ENCODE measurements at regions not wholly inside any gene's neighbourhood (a gene's known extent, or its start where the extent isn't known, plus 50 kb on each side); places are given as distances from the start of the nearest gene placed in this dataset.
"Not testable (repeated sequence)": the region's sequence is repeated elsewhere in the genome, so short reads cannot be mapped to it uniquely, and the experiment has no call there.

DNA sequence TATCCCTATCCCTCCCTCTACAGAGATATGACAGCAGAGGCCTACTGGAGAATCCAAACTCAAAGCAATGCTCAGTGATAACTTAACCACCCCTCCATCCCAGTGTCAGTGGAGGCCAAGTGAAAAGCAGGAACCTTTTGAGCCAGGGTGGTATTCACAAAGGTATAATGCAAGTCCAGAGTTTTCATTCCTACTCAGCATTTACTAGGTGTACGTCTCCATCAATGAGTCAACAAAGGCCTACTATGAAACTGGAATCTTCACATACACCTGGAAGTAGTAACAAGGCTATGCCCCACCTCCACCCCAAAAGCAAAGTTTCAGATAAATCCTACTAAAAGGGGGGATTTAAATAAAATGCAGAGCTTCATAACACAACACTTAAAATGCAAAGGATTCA is 4761.7 kb upstream of the OR11H1 start:
- DNase-seq (ENCODE audit: unreplicated experiment); H3K4me1 Mint-ChIP-seq (ENCODE audit: insufficient read depth, unreplicated experiment); BruUV-seq (replicated peaks); H3K27me3 Mint-ChIP-seq (ENCODE audit: insufficient read depth, unreplicated experiment); intact Hi-C loops (cut with micrococcal nuclease); POLR2A ChIA-PET; H3K27ac Mint-ChIP-seq (ENCODE audit: low read depth, unreplicated experiment); H3K4me3 Mint-ChIP-seq (ENCODE audit: unreplicated experiment); H3K36me3 Mint-ChIP-seq (ENCODE audit: insufficient read depth, unreplicated experiment); CTCF ChIA-PET: not testable (repeated sequence)
- H3K9me3 Mint-ChIP-seq (ENCODE audit: unreplicated experiment): peaks cover 37% of the 10 kb centered on the region

DNA sequence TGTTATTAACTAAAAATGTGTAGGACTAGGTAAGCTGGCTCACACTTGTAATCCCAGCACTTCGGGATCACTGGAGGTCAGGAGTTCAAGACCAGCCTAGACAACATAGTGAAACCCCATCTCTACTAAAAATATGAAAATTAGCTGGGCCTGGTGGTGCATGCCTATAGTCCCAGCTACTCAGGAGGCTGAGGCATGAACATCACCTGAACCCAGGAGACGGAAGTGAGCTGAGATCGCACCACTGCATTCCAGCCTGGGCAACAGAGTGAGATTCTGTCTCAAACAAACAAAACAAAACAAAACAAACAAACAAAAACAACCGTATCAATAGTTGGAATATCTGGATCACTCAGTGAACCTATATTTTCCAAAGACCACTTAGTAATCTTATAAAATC is 4759.1 kb upstream of the OR11H1 start:
- POLR2A ChIA-PET; BruUV-seq (replicated peaks); H3K27me3 Mint-ChIP-seq (ENCODE audit: insufficient read depth, unreplicated experiment); H3K36me3 Mint-ChIP-seq (ENCODE audit: insufficient read depth, unreplicated experiment); DNase-seq (ENCODE audit: unreplicated experiment); H3K27ac Mint-ChIP-seq (ENCODE audit: low read depth, unreplicated experiment); CTCF ChIA-PET; intact Hi-C loops (cut with micrococcal nuclease); H3K4me3 Mint-ChIP-seq (ENCODE audit: unreplicated experiment); H3K4me1 Mint-ChIP-seq (ENCODE audit: insufficient read depth, unreplicated experiment): not testable (repeated sequence)
- peaks cover 29% of the 10 kb centered on the region for H3K9me3 Mint-ChIP-seq (ENCODE audit: unreplicated experiment)

DNA sequence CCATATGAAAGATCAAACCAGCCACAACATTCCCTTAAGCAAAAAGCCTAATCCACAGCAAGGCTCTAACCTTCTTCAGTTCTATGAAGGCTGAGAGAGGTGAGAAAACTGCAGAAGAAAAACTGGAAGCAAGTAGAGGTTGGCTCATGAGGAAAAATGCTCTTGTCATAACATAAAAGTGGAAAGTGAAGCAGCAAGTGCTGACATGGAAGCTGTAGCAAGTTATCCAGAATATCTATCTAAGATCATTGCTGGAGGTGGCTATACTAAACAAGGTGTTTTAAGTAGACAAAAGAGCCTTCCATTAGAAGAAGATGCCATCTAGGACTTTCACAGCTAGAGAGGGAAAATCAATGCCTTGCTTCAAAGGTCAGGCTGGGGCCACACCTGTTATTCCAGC is 4756.2 kb upstream of the OR11H1 start:
- H3K27me3 Mint-ChIP-seq (ENCODE audit: insufficient read depth, unreplicated experiment); CTCF ChIA-PET; POLR2A ChIA-PET; H3K4me1 Mint-ChIP-seq (ENCODE audit: insufficient read depth, unreplicated experiment); intact Hi-C loops (cut with micrococcal nuclease); DNase-seq (ENCODE audit: unreplicated experiment); H3K4me3 Mint-ChIP-seq (ENCODE audit: unreplicated experiment); H3K36me3 Mint-ChIP-seq (ENCODE audit: insufficient read depth, unreplicated experiment); H3K27ac Mint-ChIP-seq (ENCODE audit: low read depth, unreplicated experiment); BruUV-seq (replicated peaks): not testable (repeated sequence)
- peaks cover 29% of the 10 kb centered on the region for H3K9me3 Mint-ChIP-seq (ENCODE audit: unreplicated experiment)

DNA sequence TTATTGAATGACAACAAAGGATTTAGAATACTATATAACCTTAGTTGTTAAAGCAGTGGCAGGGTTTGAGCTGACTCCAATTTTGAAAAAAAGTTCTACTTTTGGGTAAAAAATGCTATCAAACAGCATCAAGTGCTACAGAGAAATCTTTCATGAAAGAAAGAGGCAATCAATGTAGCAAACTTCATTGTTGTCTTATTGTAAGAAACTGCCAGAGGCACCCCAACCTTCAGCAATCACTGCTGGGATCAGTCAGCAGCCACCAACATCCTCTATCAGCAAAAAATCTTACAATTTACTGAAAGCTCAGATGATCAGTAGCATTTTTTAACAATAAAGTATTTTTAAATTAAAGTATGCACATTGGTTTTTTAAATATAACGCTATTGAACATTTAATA is 4754.7 kb upstream of the OR11H1 start:
- intact Hi-C loops (cut with micrococcal nuclease); H3K4me1 Mint-ChIP-seq (ENCODE audit: insufficient read depth, unreplicated experiment); H3K36me3 Mint-ChIP-seq (ENCODE audit: insufficient read depth, unreplicated experiment); BruUV-seq (replicated peaks); DNase-seq (ENCODE audit: unreplicated experiment); CTCF ChIA-PET; H3K27me3 Mint-ChIP-seq (ENCODE audit: insufficient read depth, unreplicated experiment); POLR2A ChIA-PET; H3K27ac Mint-ChIP-seq (ENCODE audit: low read depth, unreplicated experiment); H3K4me3 Mint-ChIP-seq (ENCODE audit: unreplicated experiment): not testable (repeated sequence)
- H3K9me3 Mint-ChIP-seq (ENCODE audit: unreplicated experiment): peaks cover 20% of the 10 kb centered on the region

DNA sequence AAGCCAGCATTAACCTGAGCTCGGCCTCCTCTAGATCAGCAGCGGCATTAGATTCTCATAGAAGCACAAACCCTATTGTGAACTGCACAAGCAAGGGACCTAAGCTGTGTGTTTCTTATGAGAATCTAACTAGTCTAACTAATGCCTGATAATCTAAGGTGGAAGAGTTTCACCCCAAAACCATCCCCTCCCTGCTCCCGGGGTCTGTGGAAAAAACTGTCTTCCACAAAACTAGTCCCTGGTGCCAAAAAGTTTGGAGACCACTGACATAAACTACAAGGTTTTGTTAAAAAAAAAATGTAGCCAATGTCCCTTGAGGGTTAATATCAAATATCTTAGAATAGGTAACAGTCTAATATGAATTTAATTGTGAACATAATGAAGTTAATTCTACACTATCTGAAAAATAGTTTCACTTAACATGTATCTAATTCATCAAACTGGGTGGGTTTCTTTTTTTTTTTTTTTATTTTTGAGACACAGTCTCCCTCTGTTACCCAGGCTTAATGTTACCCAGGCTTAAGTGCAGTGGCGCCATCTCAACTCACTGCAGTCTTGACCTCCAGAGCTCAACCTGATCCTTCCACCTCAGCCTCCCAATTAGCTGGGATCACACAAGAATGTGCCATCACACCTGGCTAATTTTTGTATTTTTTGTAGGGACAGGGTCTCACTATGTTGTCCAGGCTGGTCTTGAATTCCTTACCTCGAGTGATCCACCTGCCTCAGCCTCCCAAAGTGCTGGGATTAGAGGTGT is 4752.2 kb upstream of the OR11H1 start:
- POLR2A ChIA-PET; H3K36me3 Mint-ChIP-seq (ENCODE audit: insufficient read depth, unreplicated experiment); H3K27ac Mint-ChIP-seq (ENCODE audit: low read depth, unreplicated experiment); H3K4me3 Mint-ChIP-seq (ENCODE audit: unreplicated experiment); CTCF ChIA-PET; H3K27me3 Mint-ChIP-seq (ENCODE audit: insufficient read depth, unreplicated experiment); H3K4me1 Mint-ChIP-seq (ENCODE audit: insufficient read depth, unreplicated experiment); BruUV-seq (replicated peaks); intact Hi-C loops (cut with micrococcal nuclease); DNase-seq (ENCODE audit: unreplicated experiment): not testable (repeated sequence)
- peaks cover 22% of the 10 kb centered on the region for H3K9me3 Mint-ChIP-seq (ENCODE audit: unreplicated experiment)

DNA sequence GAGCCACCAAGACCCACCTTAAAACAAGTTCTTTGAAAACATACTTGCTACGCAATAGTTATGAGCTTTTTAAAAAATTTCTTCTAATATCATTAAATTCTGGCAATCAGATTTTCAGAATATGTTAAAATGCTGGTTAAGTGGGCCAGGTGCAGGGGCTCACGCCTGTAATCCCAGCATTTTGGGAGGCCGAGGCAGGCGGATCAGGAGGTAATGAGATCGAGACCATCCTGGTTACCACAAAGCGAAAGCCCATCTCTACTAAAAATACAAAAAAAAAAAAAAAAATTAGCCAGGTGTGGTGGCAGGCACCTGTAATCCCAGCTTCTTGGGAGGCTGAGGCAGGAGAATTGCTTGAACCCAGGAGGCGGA is 4751.6 kb upstream of the OR11H1 start:
- H3K4me3 Mint-ChIP-seq (ENCODE audit: unreplicated experiment); POLR2A ChIA-PET; H3K4me1 Mint-ChIP-seq (ENCODE audit: insufficient read depth, unreplicated experiment); H3K27ac Mint-ChIP-seq (ENCODE audit: low read depth, unreplicated experiment); intact Hi-C loops (cut with micrococcal nuclease); H3K36me3 Mint-ChIP-seq (ENCODE audit: insufficient read depth, unreplicated experiment); H3K27me3 Mint-ChIP-seq (ENCODE audit: insufficient read depth, unreplicated experiment); DNase-seq (ENCODE audit: unreplicated experiment); BruUV-seq (replicated peaks); CTCF ChIA-PET: not testable (repeated sequence)
- peaks cover 22% of the 10 kb centered on the region for H3K9me3 Mint-ChIP-seq (ENCODE audit: unreplicated experiment)

DNA sequence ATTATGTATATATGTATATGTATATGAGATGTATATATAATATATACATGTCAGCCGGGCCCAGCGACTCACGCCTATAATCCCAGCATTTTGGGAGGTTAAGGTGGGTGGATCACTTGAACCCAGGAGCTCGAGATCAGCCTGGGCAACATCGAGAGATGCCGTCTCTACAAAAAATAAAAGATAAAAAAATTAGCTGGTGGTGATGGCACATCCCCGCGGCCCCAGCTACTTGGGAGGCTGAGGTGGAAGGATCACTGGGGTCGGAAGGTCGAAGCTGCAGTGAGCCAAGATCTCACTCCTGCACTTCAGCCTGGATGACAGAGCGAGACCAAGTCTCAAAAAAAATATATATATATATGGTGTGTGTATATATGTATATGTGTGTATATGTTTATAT is 4750.3 kb upstream of the OR11H1 start:
- peaks cover 31% of the 10 kb centered on the region for H3K9me3 Mint-ChIP-seq (ENCODE audit: unreplicated experiment)
- H3K4me3 Mint-ChIP-seq (ENCODE audit: unreplicated experiment); H3K4me1 Mint-ChIP-seq (ENCODE audit: insufficient read depth, unreplicated experiment); DNase-seq (ENCODE audit: unreplicated experiment); H3K27ac Mint-ChIP-seq (ENCODE audit: low read depth, unreplicated experiment); H3K27me3 Mint-ChIP-seq (ENCODE audit: insufficient read depth, unreplicated experiment); CTCF ChIA-PET; H3K36me3 Mint-ChIP-seq (ENCODE audit: insufficient read depth, unreplicated experiment); BruUV-seq (replicated peaks); POLR2A ChIA-PET; intact Hi-C loops (cut with micrococcal nuclease): not testable (repeated sequence)

Data from MCF 10A (cell line).